H1 (cell line): ENCODE measurements at regions not wholly inside any gene's neighbourhood (a gene's known extent, or its start where the extent isn't known, plus 50 kb on each side); places are given as distances from the start of the nearest gene placed in this dataset.

Source experiments
- CTCF ChIA-PET: fragments of 300-600 bp; sonication (Branson Sonifier 250); formaldehyde crosslinking; loops from one replicate; lab custom pipeline; 2021; ENCODE audit not compliant: partially characterized antibody; lab: Charles Lee
- POLR2A ChIA-PET: fragments of 300-600 bp; sonication (Branson Sonifier 250); formaldehyde crosslinking; loops from one replicate; lab custom pipeline; 2021; ENCODE audit warnings: inconsistent platforms; ENCODE audit not compliant: partially characterized antibody; lab: Charles Lee
- DNase-seq, 2 experiments: peaks; one replicate each; pipeline versions ENCODE4 v3.0.0 to v3.0.0-alpha.2; 2010 to 2022; ENCODE audit warnings: low spot score in 2 of 2, low read depth in 1 of 2, mixed read lengths in 1 of 2
- FAIRE-seq: peaks from 2 replicates; lab custom pipeline; 2011; peaks lifted over from hg19 to GRCh38; lab: Jason Lieb, UNC
- H2AFZ ChIP-seq: 2 replicates; pipeline ENCODE4 v1.8.1; 2012; ENCODE audit warnings: low read length, inconsistent platforms
- H2AK5ac ChIP-seq: 2 replicates; pipeline ENCODE4 v1.6.1; 2013; ENCODE audit warnings: low read depth, low read length
- H2BK120ac ChIP-seq: replicated peaks from 2 replicates; pipeline ENCODE3; 2013; ENCODE audit warnings: low read depth, low read length, inconsistent platforms
- H2BK12ac ChIP-seq: 2 replicates; pipeline ENCODE4 v1.6.1; 2013; ENCODE audit warnings: low read depth, low read length
- H2BK15ac ChIP-seq: 2 replicates; pipeline ENCODE4 v1.6.1; 2013; ENCODE audit warnings: low read length
- H2BK20ac ChIP-seq: 2 replicates; pipeline ENCODE4 v1.6.1; 2013; ENCODE audit warnings: low read length
- H2BK5ac ChIP-seq: 2 replicates; pipeline ENCODE4 v1.6.1; 2013; ENCODE audit warnings: low read depth, low read length
- H3K14ac ChIP-seq: 2 replicates; pipeline ENCODE4 v1.6.1; 2013; ENCODE audit warnings: inconsistent platforms; ENCODE audit not compliant: insufficient read length
- H3K18ac ChIP-seq: 2 replicates; pipeline ENCODE4 v1.6.1; 2013; ENCODE audit warnings: low read length; ENCODE audit errors: extremely low read depth
- H3K23ac ChIP-seq: 2 replicates; pipeline ENCODE4 v1.6.1; 2013; ENCODE audit warnings: inconsistent platforms; ENCODE audit not compliant: insufficient read length
- H3K23me2 ChIP-seq: 2 replicates; pipeline ENCODE4 v1.6.1; 2013; ENCODE audit warnings: low read depth, low read length
- H3K27ac ChIP-seq: 2 replicates; pipeline ENCODE4 v1.6.1; 2011; ENCODE audit warnings: low read depth, low read length, inconsistent platforms
- H3K27me3 ChIP-seq, 4 experiments: replicated peaks in 1 of 4; 1 replicate in 1 of 4; 2 replicates in 3 of 4; pipeline versions ENCODE4 v1.6.1 to v1.8.1; 2011 to 2013; ENCODE audit warnings: low read length in 3 of 4, mild to moderate bottlenecking in 3 of 4, inconsistent platforms in 2 of 4, mixed read lengths in 2 of 4, moderate library complexity in 1 of 4; ENCODE audit not compliant: control insufficient read depth in 3 of 4, insufficient read depth in 3 of 4; ENCODE audit errors: extremely low read depth in 1 of 4
- H3K36me3 ChIP-seq, 4 experiments: 2 replicates each; pipeline versions ENCODE4 v1.6.1 to v1.8.1; 2011 to 2013; ENCODE audit warnings: mild to moderate bottlenecking in 4 of 4, low read length in 3 of 4, moderate library complexity in 2 of 4, control low read depth in 1 of 4, inconsistent platforms in 1 of 4; ENCODE audit not compliant: insufficient read depth in 4 of 4, control insufficient read depth in 2 of 4
- H3K4ac ChIP-seq: replicated peaks from 2 replicates; pipeline ENCODE3; 2013; ENCODE audit warnings: low read length, low read depth, mixed read lengths, inconsistent platforms; ENCODE audit not compliant: insufficient read length
- H3K4me1 ChIP-seq, 4 experiments: replicated peaks in 1 of 4; 1 replicate in 1 of 4; 2 replicates in 3 of 4; pipeline versions ENCODE4 v1.6.1 to v1.8.1; 2011 to 2013; ENCODE audit warnings: low read length in 3 of 4, inconsistent platforms in 2 of 4, mixed read lengths in 1 of 4; ENCODE audit not compliant: insufficient read depth in 4 of 4, control insufficient read depth in 3 of 4
- H3K4me2 ChIP-seq, 2 experiments: 2 replicates each; pipeline versions ENCODE4 v1.6.1 to v1.8.1; 2011 to 2013; ENCODE audit warnings: low read depth in 2 of 2, low read length in 2 of 2, control low read depth in 1 of 2, inconsistent platforms in 1 of 2, mild to moderate bottlenecking in 1 of 2; ENCODE audit not compliant: insufficient read depth in 1 of 2
- H3K4me3 ChIP-seq, 4 experiments: fragments of 200-600, 300-600 bp in 1 of 4; sonication (generic), shearing (Covaris generic), sonication (Bioruptor Twin) in 1 of 4; 2 replicates each; pipeline versions ENCODE4 v1.5.1 to v1.8.1; 2011 to 2016; ENCODE audit warnings: low read length in 4 of 4, low read depth in 3 of 4, control low read depth in 2 of 4, inconsistent platforms in 2 of 4, mild to moderate bottlenecking in 2 of 4, mixed read lengths in 1 of 4, moderate library complexity in 1 of 4; ENCODE audit not compliant: insufficient read depth in 2 of 4; ENCODE audit errors: extremely low read depth in 1 of 4
- H3K56ac ChIP-seq: replicated peaks from 2 replicates; pipeline ENCODE3; 2013; ENCODE audit warnings: low read depth, mild to moderate bottlenecking, mixed read lengths, low read length, inconsistent platforms; ENCODE audit not compliant: insufficient read length
- H3K79me1 ChIP-seq: 2 replicates; pipeline ENCODE4 v1.6.1; 2013; ENCODE audit warnings: low read depth, low read length, control low read depth
- H3K79me2 ChIP-seq, 2 experiments: 2 replicates each; pipeline versions ENCODE4 v1.6.1 to v1.8.1; 2012 to 2013; ENCODE audit warnings: low read length in 2 of 2, mild to moderate bottlenecking in 2 of 2, inconsistent platforms in 1 of 2; ENCODE audit not compliant: insufficient read depth in 2 of 2, control insufficient read depth in 1 of 2
- H3K9ac ChIP-seq, 4 experiments: replicated peaks in 1 of 4; 1 replicate in 1 of 4; 2 replicates in 3 of 4; pipeline versions ENCODE4 v1.6.1 to v1.8.1; 2011 to 2013; ENCODE audit warnings: low read depth in 3 of 4, low read length in 3 of 4, control low read depth in 2 of 4, mild to moderate bottlenecking in 2 of 4, moderate library complexity in 2 of 4, inconsistent platforms in 1 of 4; ENCODE audit errors: extremely low read depth in 1 of 4
- H3K9me3 ChIP-seq, 2 experiments: 2 replicates each; pipeline versions ENCODE4 v1.6.1 to v1.8.1; 2012 to 2013; ENCODE audit warnings: mild to moderate bottlenecking in 2 of 2, moderate library complexity in 2 of 2, control low read depth in 1 of 2, inconsistent platforms in 1 of 2, low read depth in 1 of 2, low read length in 1 of 2, mixed read lengths in 1 of 2; ENCODE audit not compliant: insufficient read depth in 2 of 2
- H4K20me1 ChIP-seq, 2 experiments: replicated peaks in 1 of 2; 2 replicates each; pipeline versions ENCODE3 to v1.8.1; 2011 to 2013; ENCODE audit warnings: inconsistent platforms in 2 of 2, low read length in 2 of 2, mild to moderate bottlenecking in 1 of 2; ENCODE audit not compliant: insufficient read depth in 2 of 2, control insufficient read depth in 1 of 2
- H4K5ac ChIP-seq: 2 replicates; pipeline ENCODE4 v1.6.1; 2013; ENCODE audit warnings: low read length, low read depth, mixed read lengths, inconsistent platforms; ENCODE audit not compliant: insufficient read length
- H4K8ac ChIP-seq: 2 replicates; pipeline ENCODE4 v1.8.0; 2013; ENCODE audit warnings: mild to moderate bottlenecking, moderate library complexity, low read length, inconsistent platforms; ENCODE audit not compliant: insufficient read depth; ENCODE audit errors: extremely low read depth
- H4K91ac ChIP-seq: replicated peaks from 2 replicates; pipeline ENCODE3; 2013; ENCODE audit warnings: low read length, mixed read lengths, inconsistent platforms; ENCODE audit not compliant: insufficient read length
- EZH2 ChIP-seq: fragments of 200-600 bp; sonication (generic); IDR thresholded peaks from 2 replicates; pipeline ENCODE4 v1.7.1; 2012; ENCODE audit warnings: low read depth, mild to moderate bottlenecking, moderate library complexity, low read length, inconsistent platforms; ENCODE audit not compliant: severe bottlenecking
- JUN ChIP-seq: IDR thresholded peaks from 2 replicates; pipeline ENCODE4 v1.6.1; 2011; ENCODE audit warnings: low read depth, mild to moderate bottlenecking, improper control_type of control experiment, low read length
- NRF1 ChIP-seq: IDR thresholded peaks from 2 replicates; pipeline ENCODE4 v1.6.1; 2011; ENCODE audit warnings: mild to moderate bottlenecking, low read depth, low read length, improper control_type of control experiment
- POLR2A ChIP-seq, 2 experiments: IDR thresholded peaks; 1 replicate in 1 of 2; 2 replicates in 1 of 2; pipeline ENCODE4 v1.6.1; 2011; ENCODE audit warnings: low read depth in 2 of 2, low read length in 2 of 2, mild to moderate bottlenecking in 2 of 2; ENCODE audit errors: control extremely low read depth in 1 of 2
- RAD21 ChIP-seq, 2 experiments: IDR thresholded peaks in 1 of 2; conservative IDR thresholded peaks in 1 of 2; 2 replicates each; pipeline ENCODE4 v1.6.1; 2011; ENCODE audit warnings: low read depth in 2 of 2, low read length in 2 of 2, improper control_type of control experiment in 1 of 2, inconsistent platforms in 1 of 2, mild to moderate bottlenecking in 1 of 2, moderate library complexity in 1 of 2
- RFX5 ChIP-seq: IDR thresholded peaks from 2 replicates; pipeline ENCODE4 v1.6.1; 2011; ENCODE audit warnings: low read depth, low read length, improper control_type of control experiment, borderline replicate concordance
- RXRA ChIP-seq: IDR thresholded peaks from 2 replicates; pipeline ENCODE4 v1.6.1; 2011; ENCODE audit warnings: low read depth, mild to moderate bottlenecking, low read length, moderate library complexity; ENCODE audit not compliant: insufficient read depth
- SAP30 ChIP-seq: fragments of 300-600 bp; sonication (generic); IDR thresholded peaks from 2 replicates; pipeline ENCODE4 v1.7.1; 2012; ENCODE audit warnings: low read length, moderate library complexity, mild to moderate bottlenecking, inconsistent platforms; ENCODE audit not compliant: insufficient read depth, insufficient replicate concordance
- SP2 ChIP-seq: IDR thresholded peaks from 2 replicates; pipeline ENCODE4 v1.6.1; 2012; ENCODE audit warnings: mild to moderate bottlenecking, low read length, inconsistent platforms
- WGBS, 2 experiments: shearing (Covaris generic) in 1 of 2; methylation state at CpG; one replicate each; pipeline versions ENCODE4 v1.1.6 to v1.1.7; 2013 to 2015; ENCODE audit warnings: low lambda C conversion rate in 2 of 2, mixed read lengths in 2 of 2, inconsistent platforms in 1 of 2, low coverage in 1 of 2, missing lambda C conversion rate in 1 of 2; ENCODE audit not compliant: insufficient replicate concordance in 2 of 2, insufficient coverage in 1 of 2, insufficient read length in 1 of 2; ENCODE audit errors: extremely low coverage in 1 of 2, missing lambda C conversion rate in 1 of 2; 5-methylcytosine and 5-hydroxymethylcytosine counted together

DNA sequence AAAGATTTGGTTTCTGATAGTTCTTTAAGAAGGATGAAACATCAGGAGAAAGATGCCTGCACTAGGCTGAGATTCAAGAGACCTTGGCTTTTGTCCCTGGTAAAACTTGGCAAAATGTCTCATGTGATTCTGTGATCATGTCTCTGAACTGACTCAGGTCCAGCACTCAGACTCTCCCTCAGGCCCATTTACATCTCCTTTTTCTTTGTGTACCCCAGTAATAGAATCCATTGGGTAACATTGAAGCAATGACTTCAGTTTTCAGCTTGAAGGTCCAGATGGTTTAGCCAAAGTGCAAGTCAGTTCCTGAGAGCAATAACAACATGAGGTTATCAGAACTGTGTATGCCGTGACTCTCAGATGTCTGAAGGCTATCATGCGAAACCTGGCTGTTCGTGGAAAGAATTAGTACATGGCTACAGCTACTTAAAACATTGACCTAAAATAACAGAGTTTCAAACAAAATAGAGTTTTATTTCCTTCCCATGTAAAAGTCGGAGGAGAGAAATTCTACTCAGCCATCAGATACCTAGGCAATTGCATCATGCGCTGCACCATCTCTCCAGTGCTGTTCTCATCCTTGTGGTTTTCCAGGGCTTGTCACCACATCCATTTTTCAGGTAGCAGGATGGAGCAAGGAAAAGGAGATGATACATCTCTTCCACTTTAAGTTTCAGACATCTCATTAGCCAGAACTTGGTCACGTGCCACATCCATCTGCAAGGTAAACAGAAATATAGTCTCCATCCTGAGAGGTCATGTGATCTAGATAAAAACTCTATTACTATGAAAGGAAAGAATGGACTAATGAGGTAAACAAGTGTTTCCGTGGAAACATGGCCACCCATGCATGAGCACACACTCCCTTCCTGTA is 117.3 kb downstream of the POSTN start:
- DNase-seq = no peak
- H3K23ac ChIP-seq = no peak overlapping the region
- H2BK120ac ChIP-seq = no peak overlapping the region
- ChIA-PET POLR2A (no interaction called here), CTCF (interaction anchor here (0.7 to 1.3 kb wide), 3 partner anchors 9 to 123 kb away, joined by 3 to 4 read pairs (median 3); no protein-coding TSS in a partner anchor)
- no peak overlapping the region for H3K4me3 ChIP-seq
- no peak overlapping the region for H2BK15ac ChIP-seq
- no peak overlapping the region for H3K56ac ChIP-seq
- H4K5ac ChIP-seq = no peak overlapping the region
- no peak overlapping the region for H3K14ac ChIP-seq
- no peaks in the 10 kb centered on the region for H3K27me3 ChIP-seq
- no peak overlapping the region for H3K4me2 ChIP-seq
- H3K23me2 ChIP-seq = no peaks in the 10 kb centered on the region
- WGBS, 2 experiments = 95% methylated on average over 7 of the region's 7 CpGs; no CpG with 5 or more reads in 1 of the 2 experiments
- H2AFZ ChIP-seq = peak overlapping the region; percentile 28; the same call in 1 of the 2 replicates
- no peak for FAIRE-seq
- no peaks in the 10 kb centered on the region for H3K79me2 ChIP-seq
- H3K4ac ChIP-seq = no peak overlapping the region
- H2BK12ac ChIP-seq = no peak overlapping the region
- no peak overlapping the region for H3K18ac ChIP-seq
- H4K91ac ChIP-seq = no peak overlapping the region
- H2BK5ac ChIP-seq = no peak overlapping the region
- H4K8ac ChIP-seq = no peak overlapping the region
- H2BK20ac ChIP-seq = no peak overlapping the region
- H3K9ac ChIP-seq = no peak overlapping the region
- no peaks in the 10 kb centered on the region for H3K4me1 ChIP-seq
- H3K9me3 ChIP-seq = no peaks in the 10 kb centered on the region
- no peaks in the 10 kb centered on the region for H3K79me1 ChIP-seq
- H3K36me3 ChIP-seq = no peaks in the 10 kb centered on the region
- H3K27ac ChIP-seq = no peak overlapping the region
- no peak overlapping the region for H2AK5ac ChIP-seq
- H4K20me1 ChIP-seq = no peaks in the 10 kb centered on the region
- no peak for TF ChIP-seq RXRA
- no peak for TF ChIP-seq JUN
- TF ChIP-seq NRF1 = no peak
- no peak for TF ChIP-seq RFX5
- no peak for TF ChIP-seq EZH2
- TF ChIP-seq SP2 = no peak
- TF ChIP-seq SAP30 = no peak
- TF ChIP-seq POLR2A (IDR thresholded peaks at IDR 0.05; ENCODE audit: control extremely low read depth in 1 of 2, low read depth in 2 of 2, low read length in 2 of 2) = no peak
- TF ChIP-seq RAD21 (IDR thresholded peaks at IDR 0.05 in 1 of 2, conservative IDR thresholded peaks at IDR 0.05 in 1 of 2; ENCODE audit: low read depth in 2 of 2, low read length in 2 of 2) = no peak
